OCI-LY3 (cell line): ENCODE measurements at regions not wholly inside any gene's neighbourhood (a gene's known extent, or its start where the extent isn't known, plus 50 kb on each side); places are given as distances from the start of the nearest gene placed in this dataset.
"Not testable (repeated sequence)": the region's sequence is repeated elsewhere in the genome, so short reads cannot be mapped to it uniquely, and the experiment has no call there.

Experiments
- H2AFZ ChIP-seq: fragments of 200-600, 300-600 bp; shearing (Covaris generic); 2 replicates; pipeline ENCODE4 v1.6.0; 2014; ENCODE audit warnings: antibody characterized with exemption, low read depth, low read length
- H3K27ac ChIP-seq: fragments of 200-600, 300-600 bp; sonication (generic); 2 replicates; pipeline ENCODE4 v1.5.1; 2014; ENCODE audit warnings: mild to moderate bottlenecking, low read length, moderate library complexity, mixed read lengths
- H3K27me3 ChIP-seq: fragments of 200-600, 300-600 bp; sonication (generic); 2 replicates; pipeline ENCODE4 v1.6.1; 2014; ENCODE audit warnings: low read depth, low read length, mixed read lengths
- H3K36me3 ChIP-seq: fragments of 200-600, 300-600 bp; sonication (generic); replicated peaks from 2 replicates; pipeline ENCODE3; 2014; ENCODE audit warnings: low read depth, low read length, mixed read lengths
- H3K4me1 ChIP-seq: fragments of 300-600, 200-600 bp; sonication (generic); 2 replicates; pipeline ENCODE4 v1.6.1; 2014; ENCODE audit warnings: low read length, mixed read lengths
- H3K4me2 ChIP-seq: fragments of 200-600, 300-600 bp; sonication (generic); 2 replicates; pipeline ENCODE4 v1.6.1; 2014; ENCODE audit warnings: low read length, mixed read lengths
- H3K4me3 ChIP-seq: fragments of 300-600, 200-600 bp; sonication (generic); 2 replicates; pipeline ENCODE4 v1.5.1; 2014; ENCODE audit warnings: antibody characterized with exemption, mild to moderate bottlenecking, low read length, moderate library complexity
- H3K79me2 ChIP-seq: fragments of 300-600, 200-600 bp; shearing (Covaris generic); 2 replicates; pipeline ENCODE4 v1.6.1; 2014; ENCODE audit warnings: mild to moderate bottlenecking, low read length, mixed read lengths
- H3K9ac ChIP-seq: fragments of 300-600, 200-600 bp; shearing (Covaris generic); 2 replicates; pipeline ENCODE4 v1.6.0; 2014; ENCODE audit warnings: mild to moderate bottlenecking, low read length, moderate library complexity
- H3K9me3 ChIP-seq: fragments of 200-600, 300-600 bp; shearing (Covaris generic); 2 replicates; pipeline ENCODE4 v1.6.1; 2014; ENCODE audit warnings: low read length, mixed read lengths; ENCODE audit not compliant: insufficient read depth
- H4K20me1 ChIP-seq: fragments of 200-600, 300-600 bp; sonication (generic); 2 replicates; pipeline ENCODE4 v1.6.1; 2016; ENCODE audit warnings: low read length, mixed read lengths; ENCODE audit not compliant: insufficient read depth
- EZH2phosphoT487 ChIP-seq: fragments of 200-600 bp; shearing (Covaris generic); IDR thresholded peaks from 2 replicates; pipeline ENCODE4 v1.6.1; 2018; ENCODE audit warnings: antibody characterized with exemption, mixed run types, low read depth
- TF ChIP-seq, protein P1 (sequence below): fragments of 200-600, 300-600 bp; sonication (generic); IDR thresholded peaks from 2 replicates; pipeline ENCODE4 v1.5.1; 2014; ENCODE audit warnings: antibody characterized with exemption, low read length, low read depth

DNA sequence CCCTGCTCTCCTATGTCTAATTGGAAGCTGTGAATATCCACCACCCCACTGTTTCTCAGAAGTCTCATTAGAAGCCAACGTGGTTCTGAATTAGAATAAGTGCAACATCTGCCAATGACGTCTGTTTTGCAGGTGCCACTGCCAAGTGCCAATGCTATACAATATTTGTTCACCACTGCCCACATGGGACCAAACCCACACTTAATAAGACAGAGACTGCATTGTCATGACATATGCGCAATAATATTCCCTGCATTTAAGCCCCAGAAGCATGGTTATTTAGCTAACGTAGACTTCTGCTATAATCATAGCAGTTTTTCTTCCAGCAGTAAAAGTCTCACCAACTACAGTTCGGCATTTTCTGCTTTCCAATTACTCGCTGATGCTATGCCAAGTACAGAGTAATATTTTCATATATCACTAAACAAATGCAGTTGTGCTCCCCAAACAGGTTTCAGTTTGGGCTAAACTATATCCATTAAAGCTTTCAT lies 262.5 kb upstream of the PCDH18 start:
- no peak overlapping the region; the same call in 1 of the 2 replicates for H3K9ac ChIP-seq
- peak overlapping the region; percentile 12; the same call in 1 of the 2 replicates for H3K27ac ChIP-seq
- peak overlapping the region; percentile 19 for H3K4me3 ChIP-seq
- no peaks in the 10 kb centered on the region for H3K27me3 ChIP-seq
- peak overlapping the region; percentile 75 for H2AFZ ChIP-seq
- H3K4me1 ChIP-seq = peaks cover 33% of the 10 kb centered on the region
- H3K4me2 ChIP-seq = peak overlapping the region; percentile 54
- H4K20me1 ChIP-seq = no peaks in the 10 kb centered on the region
- no peaks in the 10 kb centered on the region for H3K79me2 ChIP-seq
- H3K36me3 ChIP-seq = no peaks in the 10 kb centered on the region
- no peak for TF ChIP-seq EZH2phosphoT487
- TF ChIP-seq, protein P1, sequence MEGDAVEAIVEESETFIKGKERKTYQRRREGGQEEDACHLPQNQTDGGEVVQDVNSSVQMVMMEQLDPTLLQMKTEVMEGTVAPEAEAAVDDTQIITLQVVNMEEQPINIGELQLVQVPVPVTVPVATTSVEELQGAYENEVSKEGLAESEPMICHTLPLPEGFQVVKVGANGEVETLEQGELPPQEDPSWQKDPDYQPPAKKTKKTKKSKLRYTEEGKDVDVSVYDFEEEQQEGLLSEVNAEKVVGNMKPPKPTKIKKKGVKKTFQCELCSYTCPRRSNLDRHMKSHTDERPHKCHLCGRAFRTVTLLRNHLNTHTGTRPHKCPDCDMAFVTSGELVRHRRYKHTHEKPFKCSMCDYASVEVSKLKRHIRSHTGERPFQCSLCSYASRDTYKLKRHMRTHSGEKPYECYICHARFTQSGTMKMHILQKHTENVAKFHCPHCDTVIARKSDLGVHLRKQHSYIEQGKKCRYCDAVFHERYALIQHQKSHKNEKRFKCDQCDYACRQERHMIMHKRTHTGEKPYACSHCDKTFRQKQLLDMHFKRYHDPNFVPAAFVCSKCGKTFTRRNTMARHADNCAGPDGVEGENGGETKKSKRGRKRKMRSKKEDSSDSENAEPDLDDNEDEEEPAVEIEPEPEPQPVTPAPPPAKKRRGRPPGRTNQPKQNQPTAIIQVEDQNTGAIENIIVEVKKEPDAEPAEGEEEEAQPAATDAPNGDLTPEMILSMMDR = no peak
- no peaks in the 10 kb centered on the region for H3K9me3 ChIP-seq

DNA sequence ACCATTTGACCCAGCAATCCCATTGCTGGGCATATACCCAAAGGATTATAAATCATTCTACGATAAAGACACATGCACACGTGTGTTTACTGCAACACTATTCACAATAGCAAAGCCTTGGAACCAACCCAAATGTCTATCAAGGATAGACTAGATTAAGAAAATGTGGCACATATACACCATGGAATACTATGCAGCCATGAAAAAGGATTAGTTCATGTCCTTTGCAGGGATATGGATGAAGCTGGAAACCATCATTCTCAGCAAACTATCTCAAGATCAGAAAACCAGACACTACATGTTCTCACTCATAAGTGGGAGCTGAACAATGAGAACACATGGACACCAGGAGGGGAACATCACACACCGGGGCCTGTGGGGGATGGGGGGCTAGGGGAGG lies 257.0 kb upstream of the PCDH18 start:
- H2AFZ ChIP-seq, H3K4me2 ChIP-seq, H3K9ac ChIP-seq, H3K27ac ChIP-seq, H3K4me3 ChIP-seq, H3K27me3 ChIP-seq, H3K79me2 ChIP-seq, H4K20me1 ChIP-seq, H3K9me3 ChIP-seq, H3K36me3 ChIP-seq: not testable (repeated sequence)
- peaks cover 15% of the 10 kb centered on the region for H3K4me1 ChIP-seq

DNA sequence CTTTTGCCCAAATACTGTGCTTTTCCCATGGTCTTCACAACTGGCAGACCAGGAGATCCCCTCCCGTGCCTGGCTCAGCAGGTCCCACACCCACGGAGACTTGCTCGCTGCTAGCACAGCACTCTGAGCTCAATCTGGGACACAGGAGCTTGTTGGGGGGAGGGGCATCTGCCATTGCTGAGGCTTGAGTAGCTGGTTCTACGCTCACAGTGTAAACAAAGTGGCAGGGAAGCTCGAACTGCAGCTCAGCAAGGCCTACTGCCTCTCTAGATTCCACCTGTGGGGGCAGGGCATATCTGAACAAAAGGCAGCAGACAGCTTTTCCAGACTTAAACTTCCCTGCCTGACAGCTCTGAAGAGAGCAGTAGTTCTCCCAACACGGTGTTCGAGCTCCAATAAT lies 251.6 kb upstream of the PCDH18 start:
- H3K36me3 ChIP-seq, H4K20me1 ChIP-seq, H3K27ac ChIP-seq, H3K4me1 ChIP-seq, H2AFZ ChIP-seq, H3K9ac ChIP-seq, H3K79me2 ChIP-seq, H3K27me3 ChIP-seq, H3K4me3 ChIP-seq, H3K9me3 ChIP-seq, H3K4me2 ChIP-seq: not testable (repeated sequence)

DNA sequence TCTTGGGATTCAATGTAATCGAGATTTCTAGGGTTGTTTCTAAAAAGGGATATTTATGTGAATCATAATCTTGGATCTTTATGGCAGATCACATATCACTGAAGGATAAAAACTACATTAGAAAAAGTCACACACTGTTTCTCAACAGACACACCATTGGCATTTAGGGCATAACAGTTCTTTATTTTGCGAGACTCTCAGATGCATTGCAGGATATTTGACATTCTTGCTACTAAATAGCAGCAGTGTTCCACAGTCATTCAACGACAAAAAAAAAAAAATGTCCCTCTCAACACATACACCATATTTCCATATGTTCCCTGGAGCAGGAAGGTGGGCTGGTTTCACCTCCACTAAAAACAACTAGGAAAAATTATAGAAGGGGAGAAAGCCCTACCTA lies 243.4 kb upstream of the PCDH18 start:
- no peaks in the 10 kb centered on the region for H3K79me2 ChIP-seq
- H3K4me3 ChIP-seq = no peak overlapping the region
- no peaks in the 10 kb centered on the region for H3K36me3 ChIP-seq
- H3K4me1 ChIP-seq = no peaks in the 10 kb centered on the region
- H3K4me2 ChIP-seq = no peak overlapping the region
- H2AFZ ChIP-seq = no peak overlapping the region
- TF ChIP-seq, protein P1 = no peak
- no peak for TF ChIP-seq EZH2phosphoT487
- H3K27ac ChIP-seq = no peak overlapping the region
- H4K20me1 ChIP-seq = no peaks in the 10 kb centered on the region
- H3K27me3 ChIP-seq = no peaks in the 10 kb centered on the region
- H3K9me3 ChIP-seq = no peaks in the 10 kb centered on the region
- H3K9ac ChIP-seq = no peak overlapping the region

DNA sequence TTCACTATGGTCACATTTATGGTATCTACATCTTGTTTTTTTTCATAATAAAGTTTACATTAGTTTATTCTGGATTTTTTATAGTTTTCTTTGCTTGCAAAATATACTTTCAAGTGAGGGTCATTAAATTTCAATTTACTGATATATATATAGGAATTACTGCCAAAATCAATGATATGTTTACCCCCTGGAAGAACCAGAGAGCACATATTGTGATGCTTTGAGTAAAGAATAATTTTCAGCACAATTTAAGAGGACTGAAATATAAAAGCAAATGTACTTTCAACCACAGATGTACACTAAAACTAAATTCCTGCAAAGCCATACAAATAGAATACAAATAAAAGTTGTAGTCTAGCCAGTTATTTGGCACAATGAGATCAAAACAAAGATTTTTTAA lies 242.2 kb upstream of the PCDH18 start:
- H3K27ac ChIP-seq = no peak overlapping the region
- TF ChIP-seq, protein P1 = no peak
- TF ChIP-seq EZH2phosphoT487 = no peak
- no peak overlapping the region for H3K4me3 ChIP-seq
- H3K4me1 ChIP-seq = no peaks in the 10 kb centered on the region
- H3K9me3 ChIP-seq = no peaks in the 10 kb centered on the region
- no peaks in the 10 kb centered on the region for H3K27me3 ChIP-seq
- no peak overlapping the region for H3K9ac ChIP-seq
- no peaks in the 10 kb centered on the region for H4K20me1 ChIP-seq
- no peak overlapping the region for H3K4me2 ChIP-seq
- no peaks in the 10 kb centered on the region for H3K79me2 ChIP-seq
- no peaks in the 10 kb centered on the region for H3K36me3 ChIP-seq
- H2AFZ ChIP-seq = no peak overlapping the region
